ENCODE measurements at regions not wholly inside any gene's neighbourhood (a gene's known extent, or its start where the extent isn't known, plus 50 kb on each side); places are given as distances from the start of the nearest gene placed in this dataset.

- no peak overlapping the region for H3K27ac ChIP-seq
- intact Hi-C loops (cut with DNase I), result no loop called here
- H3K36me3 ChIP-seq (ENCODE audit: insufficient read depth in 1 of 2, low read depth in 1 of 2), result no peaks in the 10 kb centered on the region
- no peak for TF ChIP-seq CTCF (IDR thresholded peaks at IDR 0.05)
- no peaks in the 10 kb centered on the region for H3K4me1 ChIP-seq
- no peak overlapping the region for H3K4me3 ChIP-seq
- no peaks in the 10 kb centered on the region for H3K9me3 ChIP-seq
- no peaks in the 10 kb centered on the region for H3K27me3 ChIP-seq (ENCODE audit: insufficient read depth in 3 of 3, low read length in 2 of 3)
- DNase-seq (no peak), ATAC-seq (no peak)
- WGBS, 3 donors, result 76 to 82% (median 79%) methylated on average over 5 of the region's 5 CpGs
Observed at GRCh38 chr3:103048068-103048722, 613.4 kb downstream of the ZPLD1 start.

- whole genome bisulfite sequencing, 3 donors, result 39 to 41% (median 41%) methylated on average over 1 of the region's 1 CpG
- Histone ChIP-seq H3K9me3 (no peaks in the 10 kb centered on the region), H3K27ac (no peak overlapping the region), H3K27me3 (ENCODE audit: insufficient read depth in 3 of 3, low read length in 2 of 3) (no peaks in the 10 kb centered on the region), H3K36me3 (ENCODE audit: insufficient read depth in 1 of 2, low read depth in 1 of 2) (no peaks in the 10 kb centered on the region), H3K4me3 (no peak overlapping the region), H3K4me1 (no peaks in the 10 kb centered on the region)
- TF ChIP-seq CTCF (IDR thresholded peaks at IDR 0.05), result no peak
- ATAC-seq (no peak), DNase-seq (peak; percentile 41 to 43)
- intact Hi-C loops (cut with DNase I), result no loop called here
Observed at GRCh38 chr3:103052236-103052830, 617.5 kb downstream of the ZPLD1 start.

GRCh38 chr3:103055021-103055520, 620.3 kb downstream of the ZPLD1 start:
- intact Hi-C loops (cut with DNase I), result no loop called here
- WGBS, 3 donors, result 32 to 44% (median 33%) methylated on average over 2 of the region's 2 CpGs
- no peak for DNase-seq

GRCh38 chr3:103056542-103056941, 621.7 kb downstream of the ZPLD1 start:
- 61 to 64% (median 62%) methylated on average over 3 of the region's 3 CpGs for WGBS, 3 donors

More at GRCh38 chr3:103055021-103055520, 620.3 kb downstream of the ZPLD1 start:
- no peaks in the 10 kb centered on the region for H3K4me1 ChIP-seq
- no peak overlapping the region for H3K4me3 ChIP-seq
- TF ChIP-seq CTCF (IDR thresholded peaks at IDR 0.05), result no peak
- H3K36me3 ChIP-seq (ENCODE audit: insufficient read depth in 1 of 2, low read depth in 1 of 2), result no peaks in the 10 kb centered on the region
- no peak overlapping the region for H3K27ac ChIP-seq
- no peaks in the 10 kb centered on the region for H3K27me3 ChIP-seq (ENCODE audit: insufficient read depth in 3 of 3, low read length in 2 of 3)
- no peaks in the 10 kb centered on the region for H3K9me3 ChIP-seq
- ATAC-seq, result no peak

More at GRCh38 chr3:103056542-103056941, 621.7 kb downstream of the ZPLD1 start:
- H3K27me3 ChIP-seq (ENCODE audit: insufficient read depth in 3 of 3, low read length in 2 of 3), result no peaks in the 10 kb centered on the region
- no peak for ATAC-seq
- no peak overlapping the region for H3K27ac ChIP-seq
- no peak for TF ChIP-seq CTCF (IDR thresholded peaks at IDR 0.05)
- DNase-seq, result no peak
- no peaks in the 10 kb centered on the region for H3K36me3 ChIP-seq (ENCODE audit: insufficient read depth in 1 of 2, low read depth in 1 of 2)
- H3K4me1 ChIP-seq, result no peaks in the 10 kb centered on the region
- no peak overlapping the region for H3K4me3 ChIP-seq
- no peaks in the 10 kb centered on the region for H3K9me3 ChIP-seq
- intact Hi-C loops (cut with DNase I), result no loop called here

Data from psoas muscle (tissue), 7 donors.